Keratinocyte (primary cell): ENCODE measurements at regions not wholly inside any gene's neighbourhood (a gene's known extent, or its start where the extent isn't known, plus 50 kb on each side); places are given as distances from the start of the nearest gene placed in this dataset.

Experiments
- EZH2 ChIP-seq: IDR thresholded peaks from one replicate; pipeline ENCODE4 v1.6.1; 2012; ENCODE audit warnings: inconsistent platforms, mild to moderate bottlenecking, low read length, moderate library complexity
- TF ChIP-seq, protein P1 (sequence below), 3 experiments: IDR thresholded peaks in 1 of 3; conservative IDR thresholded peaks in 1 of 3; optimal IDR thresholded peaks in 1 of 3; 2 replicates in 2 of 3; 3 replicates in 1 of 3; pipeline versions ENCODE3 to v1.5.1; 2011; ENCODE audit warnings: low read length in 3 of 3, mild to moderate bottlenecking in 3 of 3, moderate library complexity in 2 of 3, control low read depth in 1 of 3, inconsistent platforms in 1 of 3; ENCODE audit not compliant: insufficient read depth in 2 of 3; ENCODE audit errors: extremely low read depth in 1 of 3

DNA sequence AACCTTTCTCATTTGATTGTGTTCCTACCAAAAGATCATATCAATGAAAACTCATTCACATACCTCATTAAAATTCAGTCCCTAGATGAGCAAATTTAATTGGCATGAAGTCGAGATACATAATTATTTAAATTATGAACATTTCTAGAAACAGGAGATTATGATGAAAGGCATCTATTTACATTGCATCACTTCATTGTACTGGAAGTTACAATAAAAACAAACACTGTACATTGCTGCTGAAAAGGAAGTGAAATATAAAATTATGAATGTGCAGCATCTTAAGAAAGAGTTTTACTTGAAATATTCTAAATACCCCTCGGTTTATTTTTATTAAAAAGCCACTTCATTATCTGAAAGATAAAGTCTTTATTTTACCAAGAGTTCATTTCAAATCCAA, 163.4 kb upstream of the ZNF385D start:
- TF ChIP-seq, protein P1, sequence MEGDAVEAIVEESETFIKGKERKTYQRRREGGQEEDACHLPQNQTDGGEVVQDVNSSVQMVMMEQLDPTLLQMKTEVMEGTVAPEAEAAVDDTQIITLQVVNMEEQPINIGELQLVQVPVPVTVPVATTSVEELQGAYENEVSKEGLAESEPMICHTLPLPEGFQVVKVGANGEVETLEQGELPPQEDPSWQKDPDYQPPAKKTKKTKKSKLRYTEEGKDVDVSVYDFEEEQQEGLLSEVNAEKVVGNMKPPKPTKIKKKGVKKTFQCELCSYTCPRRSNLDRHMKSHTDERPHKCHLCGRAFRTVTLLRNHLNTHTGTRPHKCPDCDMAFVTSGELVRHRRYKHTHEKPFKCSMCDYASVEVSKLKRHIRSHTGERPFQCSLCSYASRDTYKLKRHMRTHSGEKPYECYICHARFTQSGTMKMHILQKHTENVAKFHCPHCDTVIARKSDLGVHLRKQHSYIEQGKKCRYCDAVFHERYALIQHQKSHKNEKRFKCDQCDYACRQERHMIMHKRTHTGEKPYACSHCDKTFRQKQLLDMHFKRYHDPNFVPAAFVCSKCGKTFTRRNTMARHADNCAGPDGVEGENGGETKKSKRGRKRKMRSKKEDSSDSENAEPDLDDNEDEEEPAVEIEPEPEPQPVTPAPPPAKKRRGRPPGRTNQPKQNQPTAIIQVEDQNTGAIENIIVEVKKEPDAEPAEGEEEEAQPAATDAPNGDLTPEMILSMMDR (optimal IDR thresholded peaks at IDR 0.05 in 1 of 3, IDR thresholded peaks at IDR 0.05 in 1 of 3, conservative IDR thresholded peaks at IDR 0.05 in 1 of 3; ENCODE audit: extremely low read depth in 1 of 3, insufficient read depth in 2 of 3, low read length in 3 of 3) = no peak
- TF ChIP-seq EZH2 = no peak
